Neural progenitor cell (in vitro differentiated cells): ENCODE measurements at regions not wholly inside any gene's neighbourhood (a gene's known extent, or its start where the extent isn't known, plus 50 kb on each side); places are given as distances from the start of the nearest gene placed in this dataset.

Source experiments
- EZH2 ChIP-seq: fragments of 200-600 bp; sonication (generic); IDR thresholded peaks from 2 replicates; pipeline ENCODE4 v1.6.1; 2017; ENCODE audit warnings: antibody characterized with exemption, mild to moderate bottlenecking, moderate library complexity
- TF ChIP-seq, protein P1 (sequence below): fragments of 200-600 bp; sonication (generic); IDR thresholded peaks from 2 replicates; pipeline ENCODE4 v1.5.1; 2017; ENCODE audit warnings: antibody characterized with exemption, mild to moderate bottlenecking

GRCh38 chr17:20896153-20896649, 146.6 kb downstream of the USP22 start:
- no peak for TF ChIP-seq EZH2
- TF ChIP-seq, protein P1, sequence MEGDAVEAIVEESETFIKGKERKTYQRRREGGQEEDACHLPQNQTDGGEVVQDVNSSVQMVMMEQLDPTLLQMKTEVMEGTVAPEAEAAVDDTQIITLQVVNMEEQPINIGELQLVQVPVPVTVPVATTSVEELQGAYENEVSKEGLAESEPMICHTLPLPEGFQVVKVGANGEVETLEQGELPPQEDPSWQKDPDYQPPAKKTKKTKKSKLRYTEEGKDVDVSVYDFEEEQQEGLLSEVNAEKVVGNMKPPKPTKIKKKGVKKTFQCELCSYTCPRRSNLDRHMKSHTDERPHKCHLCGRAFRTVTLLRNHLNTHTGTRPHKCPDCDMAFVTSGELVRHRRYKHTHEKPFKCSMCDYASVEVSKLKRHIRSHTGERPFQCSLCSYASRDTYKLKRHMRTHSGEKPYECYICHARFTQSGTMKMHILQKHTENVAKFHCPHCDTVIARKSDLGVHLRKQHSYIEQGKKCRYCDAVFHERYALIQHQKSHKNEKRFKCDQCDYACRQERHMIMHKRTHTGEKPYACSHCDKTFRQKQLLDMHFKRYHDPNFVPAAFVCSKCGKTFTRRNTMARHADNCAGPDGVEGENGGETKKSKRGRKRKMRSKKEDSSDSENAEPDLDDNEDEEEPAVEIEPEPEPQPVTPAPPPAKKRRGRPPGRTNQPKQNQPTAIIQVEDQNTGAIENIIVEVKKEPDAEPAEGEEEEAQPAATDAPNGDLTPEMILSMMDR = no peak
